NAMALWA (cell line): ENCODE measurements at regions not wholly inside any gene's neighbourhood (a gene's known extent, or its start where the extent isn't known, plus 50 kb on each side); places are given as distances from the start of the nearest gene placed in this dataset.

Source experiments
- DNase-seq: peaks from one replicate; pipeline ENCODE4 v3.0.0-alpha.2; 2015; ENCODE audit warnings: low spot score

- DNase-seq: no peak
Observed at GRCh38 chr17:79150035-79150733, 75.6 kb downstream of the ENGASE start.

- DNase-seq: no peak
Observed at GRCh38 chr17:79148584-79148983, 74.0 kb downstream of the ENGASE start.

GRCh38 chr17:79147746-79148506, 73.3 kb downstream of the ENGASE start:
- DNase-seq: no peak

- no peak for DNase-seq
Observed at GRCh38 chr17:79146562-79146961, 71.9 kb downstream of the ENGASE start.

- no peak for DNase-seq
Observed at GRCh38 chr17:79145548-79145947, 70.9 kb downstream of the ENGASE start.

GRCh38 chr17:79144133-79144532, 69.5 kb downstream of the ENGASE start:
- DNase-seq: no peak

- no peak for DNase-seq
Observed at GRCh38 chr17:79142375-79142774, 67.8 kb downstream of the ENGASE start.

GRCh38 chr17:79141578-79142355, 67.1 kb downstream of the ENGASE start:
- no peak for DNase-seq

- no peak for DNase-seq
Observed at GRCh38 chr17:79138826-79139225, 64.2 kb downstream of the ENGASE start.

- DNase-seq: no peak
Observed at GRCh38 chr17:79137789-79138165, 63.2 kb downstream of the ENGASE start.

GRCh38 chr17:79137015-79137788, 62.6 kb downstream of the ENGASE start:
- no peak for DNase-seq

GRCh38 chr17:79136596-79136995, 62.0 kb downstream of the ENGASE start:
- DNase-seq: no peak
